ENCODE measurements at regions not wholly inside any gene's neighbourhood (a gene's known extent, or its start where the extent isn't known, plus 50 kb on each side); places are given as distances from the start of the nearest gene placed in this dataset.

- H3K36me3 ChIP-seq, result no peaks in the 10 kb centered on the region
- no peak overlapping the region for H3K4me3 ChIP-seq
- H3K4me1 ChIP-seq, result no peaks in the 10 kb centered on the region
- 57 to 75% (median 70%) methylated on average over 6 of the region's 6 CpGs for WGBS, 5 donors
- no peak for TF ChIP-seq EP300 (IDR thresholded peaks at IDR 0.05)
- no peak for TF ChIP-seq POLR2AphosphoS5 (IDR thresholded peaks at IDR 0.05)
- TF ChIP-seq CTCF (IDR thresholded peaks at IDR 0.05), result no peak
- intact Hi-C loops (cut with DNase I; ENCODE audit: low total_unique reads), result no loop called here
- DNase-seq, result peak in 1 of 2 donors; percentile 15
- H3K27ac ChIP-seq, result no peak overlapping the region
- H3K27me3 ChIP-seq, result no peaks in the 10 kb centered on the region
- no peaks in the 10 kb centered on the region for H3K9me3 ChIP-seq
Observed at GRCh38 chr13:107078229-107078765, 510.4 kb upstream of the ARGLU1 start.

- intact Hi-C loops (cut with DNase I; ENCODE audit: low total_unique reads), result no loop called here
Observed at GRCh38 chr13:107076801-107077200, 508.9 kb upstream of the ARGLU1 start.

GRCh38 chr13:107075576-107075975, 507.6 kb upstream of the ARGLU1 start:
- Histone ChIP-seq H3K27me3 (no peaks in the 10 kb centered on the region), H3K4me1 (no peaks in the 10 kb centered on the region), H3K36me3 (no peaks in the 10 kb centered on the region), H3K27ac (no peak overlapping the region), H3K4me3 (no peak overlapping the region), H3K9me3 (no peaks in the 10 kb centered on the region)
- 87 to 92% (median 89%) methylated on average over 6 of the region's 6 CpGs for WGBS, 5 donors
- TF ChIP-seq CTCF (IDR thresholded peaks at IDR 0.05) (no peak), EP300 (IDR thresholded peaks at IDR 0.05) (no peak), POLR2AphosphoS5 (IDR thresholded peaks at IDR 0.05) (no peak), POLR2A (IDR thresholded peaks at IDR 0.05) (no peak)
- no peak for DNase-seq
- intact Hi-C loops (cut with DNase I; ENCODE audit: low total_unique reads), result no loop called here

More at GRCh38 chr13:107076801-107077200, 508.9 kb upstream of the ARGLU1 start:
- no peak overlapping the region for H3K4me3 ChIP-seq
- H3K27me3 ChIP-seq, result no peaks in the 10 kb centered on the region
- WGBS, 5 donors, result 67 to 75% (median 73%) methylated on average over 3 of the region's 3 CpGs
- H3K36me3 ChIP-seq, result no peaks in the 10 kb centered on the region
- TF ChIP-seq POLR2A (IDR thresholded peaks at IDR 0.05) (no peak), POLR2AphosphoS5 (IDR thresholded peaks at IDR 0.05) (no peak)
- H3K9me3 ChIP-seq, result no peaks in the 10 kb centered on the region
- no peaks in the 10 kb centered on the region for H3K4me1 ChIP-seq
- no peak overlapping the region for H3K27ac ChIP-seq
- no peak for DNase-seq

GRCh38 chr13:107070792-107071191, 502.9 kb upstream of the ARGLU1 start:
- intact Hi-C loops (cut with DNase I; ENCODE audit: low total_unique reads), result no loop called here
- DNase-seq, result peak in 1 of 2 donors; percentile 46
- H3K27me3 ChIP-seq, result no peaks in the 10 kb centered on the region
- no peak overlapping the region for H3K27ac ChIP-seq
- no peaks in the 10 kb centered on the region for H3K4me1 ChIP-seq
- H3K36me3 ChIP-seq, result no peaks in the 10 kb centered on the region
- 59 to 87% (median 68%) methylated on average over 5 of the region's 5 CpGs for WGBS, 5 donors
- TF ChIP-seq POLR2A (IDR thresholded peaks at IDR 0.05) (no peak), EP300 (IDR thresholded peaks at IDR 0.05) (no peak), CTCF (IDR thresholded peaks at IDR 0.05) (no peak), POLR2AphosphoS5 (IDR thresholded peaks at IDR 0.05) (no peak)
- H3K4me3 ChIP-seq, result no peak overlapping the region
- H3K9me3 ChIP-seq, result no peaks in the 10 kb centered on the region

GRCh38 chr13:107069108-107069776, 501.3 kb upstream of the ARGLU1 start:
- no peaks in the 10 kb centered on the region for H3K9me3 ChIP-seq
- DNase-seq, result no peak
- H3K4me1 ChIP-seq, result no peaks in the 10 kb centered on the region
- H3K4me3 ChIP-seq, result no peak overlapping the region
- no peak for TF ChIP-seq POLR2AphosphoS5 (IDR thresholded peaks at IDR 0.05)
- no peak overlapping the region for H3K27ac ChIP-seq
- 58 to 71% (median 60%) methylated on average over 4 of the region's 4 CpGs for WGBS, 5 donors
- no peaks in the 10 kb centered on the region for H3K27me3 ChIP-seq
- intact Hi-C loops (cut with DNase I; ENCODE audit: low total_unique reads), result no loop called here
- H3K36me3 ChIP-seq, result no peaks in the 10 kb centered on the region
